Urothelium cell line (cell line): ENCODE measurements at regions not wholly inside any gene's neighbourhood (a gene's known extent, or its start where the extent isn't known, plus 50 kb on each side); places are given as distances from the start of the nearest gene placed in this dataset.

Experiments
- DNase-seq: peaks from one replicate; pipeline ENCODE4 v3.0.0; 2011; ENCODE audit warnings: low spot score, mixed read lengths
- FAIRE-seq: peaks from 2 replicates; lab custom pipeline; 2011; peaks lifted over from hg19 to GRCh38; lab: Jason Lieb, UNC

GRCh38 chr4:147398556-147398955, 82.3 kb upstream of the EDNRA start:
- DNase-seq (no peak), FAIRE-seq (no peak)

GRCh38 chr4:147400721-147401120, 80.2 kb upstream of the EDNRA start:
- FAIRE-seq (no peak), DNase-seq (no peak)

- FAIRE-seq (no peak), DNase-seq (no peak)
These were observed 79.7 kb upstream of the EDNRA start for GRCh38 chr4:147401221-147401620.

- no peak for DNase-seq
- FAIRE-seq, result no peak
These were observed 73.4 kb upstream of the EDNRA start for GRCh38 chr4:147407261-147408045.

- no peak for FAIRE-seq
- DNase-seq, result no peak
These were observed 72.7 kb upstream of the EDNRA start for GRCh38 chr4:147408189-147408588.

- DNase-seq (no peak), FAIRE-seq (no peak)
These were observed 71.5 kb upstream of the EDNRA start for GRCh38 chr4:147409350-147409749.

- DNase-seq (no peak), FAIRE-seq (no peak)
These were observed 62.7 kb upstream of the EDNRA start for GRCh38 chr4:147418226-147418625.

- FAIRE-seq (no peak), DNase-seq (no peak)
These were observed 59.4 kb upstream of the EDNRA start for GRCh38 chr4:147421456-147421855.

- FAIRE-seq, result no peak
- DNase-seq, result no peak
These were observed 57.7 kb upstream of the EDNRA start for GRCh38 chr4:147423229-147423628.

- FAIRE-seq (no peak), DNase-seq (no peak)
These were observed 55.9 kb upstream of the EDNRA start for GRCh38 chr4:147425019-147425418.

- no peak for FAIRE-seq
These were observed 52.3 kb upstream of the EDNRA start for GRCh38 chr4:147428583-147428982.

GRCh38 chr4:147430111-147430510, 50.8 kb upstream of the EDNRA start:
- no peak for FAIRE-seq

More at GRCh38 chr4:147428583-147428982, 52.3 kb upstream of the EDNRA start:
- DNase-seq, result no peak

More at GRCh38 chr4:147430111-147430510, 50.8 kb upstream of the EDNRA start:
- DNase-seq, result no peak
